Epithelial cell of esophagus (primary cell): ENCODE measurements at regions not wholly inside any gene's neighbourhood (a gene's known extent, or its start where the extent isn't known, plus 50 kb on each side); places are given as distances from the start of the nearest gene placed in this dataset.
"Not testable (repeated sequence)": the region's sequence is repeated elsewhere in the genome, so short reads cannot be mapped to it uniquely, and the experiment has no call there.

Experiments used
- DNase-seq: peaks from one replicate; pipeline ENCODE4 v3.0.0; 2010; ENCODE audit warnings: low read depth
- H3K4me3 ChIP-seq: 2 replicates; pipeline ENCODE4 v1.5.1; 2011; ENCODE audit warnings: mild to moderate bottlenecking, low read length, control low read depth
- TF ChIP-seq, protein P1 (sequence below): IDR thresholded peaks from 2 replicates; pipeline ENCODE4 v1.5.1; 2011; ENCODE audit warnings: low read depth, mild to moderate bottlenecking, low read length, control low read depth, inconsistent platforms; ENCODE audit not compliant: insufficient read depth; ENCODE audit errors: missing control alignments

DNA sequence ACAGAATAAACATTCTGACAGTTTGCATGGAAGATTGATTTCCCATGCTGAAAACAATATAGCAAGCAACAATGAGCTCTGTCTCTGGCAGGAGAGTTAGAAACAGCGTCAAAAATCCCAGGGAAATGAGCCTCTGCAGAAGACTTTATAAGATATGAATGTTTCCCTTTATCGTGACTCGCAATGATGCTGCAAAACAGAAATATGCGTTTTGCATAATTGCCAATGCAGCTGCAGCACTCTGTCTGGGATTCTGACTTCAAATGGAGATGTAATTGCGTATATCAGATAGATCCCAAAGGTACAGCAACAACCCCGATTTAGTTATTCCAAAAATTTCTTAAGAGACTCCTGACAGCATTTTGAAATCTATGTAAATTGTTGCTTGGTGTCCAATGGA lies 702.4 kb upstream of the EPHA5 start:
- DNase-seq = no peak
- TF ChIP-seq, protein P1, sequence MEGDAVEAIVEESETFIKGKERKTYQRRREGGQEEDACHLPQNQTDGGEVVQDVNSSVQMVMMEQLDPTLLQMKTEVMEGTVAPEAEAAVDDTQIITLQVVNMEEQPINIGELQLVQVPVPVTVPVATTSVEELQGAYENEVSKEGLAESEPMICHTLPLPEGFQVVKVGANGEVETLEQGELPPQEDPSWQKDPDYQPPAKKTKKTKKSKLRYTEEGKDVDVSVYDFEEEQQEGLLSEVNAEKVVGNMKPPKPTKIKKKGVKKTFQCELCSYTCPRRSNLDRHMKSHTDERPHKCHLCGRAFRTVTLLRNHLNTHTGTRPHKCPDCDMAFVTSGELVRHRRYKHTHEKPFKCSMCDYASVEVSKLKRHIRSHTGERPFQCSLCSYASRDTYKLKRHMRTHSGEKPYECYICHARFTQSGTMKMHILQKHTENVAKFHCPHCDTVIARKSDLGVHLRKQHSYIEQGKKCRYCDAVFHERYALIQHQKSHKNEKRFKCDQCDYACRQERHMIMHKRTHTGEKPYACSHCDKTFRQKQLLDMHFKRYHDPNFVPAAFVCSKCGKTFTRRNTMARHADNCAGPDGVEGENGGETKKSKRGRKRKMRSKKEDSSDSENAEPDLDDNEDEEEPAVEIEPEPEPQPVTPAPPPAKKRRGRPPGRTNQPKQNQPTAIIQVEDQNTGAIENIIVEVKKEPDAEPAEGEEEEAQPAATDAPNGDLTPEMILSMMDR = no peak
- H3K4me3 ChIP-seq = no peak overlapping the region

DNA sequence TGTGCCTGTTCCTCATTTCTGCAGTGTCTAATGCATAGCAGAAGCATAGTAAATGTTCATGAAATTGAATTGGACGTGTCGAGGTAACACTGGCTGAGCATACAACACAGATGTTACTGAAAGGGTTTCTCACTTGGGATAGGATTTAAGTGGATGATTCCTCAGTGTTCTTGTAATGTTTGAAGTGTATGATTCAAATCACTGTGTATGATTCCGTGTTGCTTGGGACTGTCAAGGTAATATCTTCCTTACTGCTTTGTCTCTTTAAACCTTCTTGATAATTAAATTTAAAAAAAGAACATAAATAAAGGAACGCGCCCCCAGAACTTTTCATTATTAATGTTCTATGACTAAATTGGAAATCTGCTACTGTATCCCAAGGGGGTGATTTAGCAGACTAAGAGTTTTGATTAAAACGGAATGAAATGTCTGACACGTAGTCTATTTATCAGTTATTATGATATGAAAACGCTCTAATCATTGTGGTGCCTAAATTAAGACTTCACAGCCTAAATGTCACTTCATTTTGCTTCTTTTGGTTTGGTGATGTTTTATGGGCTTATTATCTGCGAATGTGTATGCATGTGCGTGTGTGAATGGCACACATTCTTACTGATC lies 696.9 kb upstream of the EPHA5 start:
- TF ChIP-seq, protein P1 = no peak
- no peak overlapping the region for H3K4me3 ChIP-seq
- DNase-seq = no peak

DNA sequence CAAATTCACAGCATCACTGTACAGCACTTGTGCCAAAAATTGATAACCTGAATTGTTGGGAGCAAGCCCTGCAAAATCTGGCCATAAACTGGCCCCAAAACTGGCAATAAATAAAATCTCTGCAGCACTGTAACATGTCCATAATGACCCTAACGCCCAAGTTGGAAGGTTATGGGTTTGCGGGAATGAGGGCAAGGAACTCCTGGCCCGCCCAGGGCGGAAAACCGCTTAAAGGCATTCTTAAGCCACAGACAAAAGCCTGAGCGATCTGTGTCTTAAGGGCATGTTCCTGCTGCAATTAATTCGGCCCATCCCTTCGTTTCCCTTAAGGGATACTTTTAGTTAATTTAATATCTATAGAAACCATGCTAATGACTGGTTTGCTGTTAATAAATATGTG lies 690.1 kb upstream of the EPHA5 start:
- not testable (repeated sequence) for DNase-seq, H3K4me3 ChIP-seq

DNA sequence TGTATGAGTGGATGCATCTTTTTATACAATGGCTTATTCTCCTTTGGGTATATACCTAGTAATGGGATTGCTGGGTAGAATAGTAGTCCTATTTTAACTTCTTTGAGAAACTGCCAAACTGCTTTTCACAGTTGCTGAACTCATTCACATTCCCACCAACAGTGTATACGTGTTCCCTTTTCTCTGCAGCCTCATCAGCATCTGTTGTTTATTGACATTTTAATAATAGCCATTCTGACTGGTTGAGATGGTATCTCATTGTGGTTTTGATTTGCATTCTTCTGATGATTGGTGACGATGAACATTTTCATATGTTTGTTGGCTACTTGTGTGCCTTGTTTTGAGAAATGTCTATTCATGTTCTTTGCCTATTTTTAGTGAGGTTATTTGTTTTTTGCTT lies 687.0 kb upstream of the EPHA5 start:
- no peak for DNase-seq
- TF ChIP-seq, protein P1 = no peak
- H3K4me3 ChIP-seq = no peak overlapping the region

DNA sequence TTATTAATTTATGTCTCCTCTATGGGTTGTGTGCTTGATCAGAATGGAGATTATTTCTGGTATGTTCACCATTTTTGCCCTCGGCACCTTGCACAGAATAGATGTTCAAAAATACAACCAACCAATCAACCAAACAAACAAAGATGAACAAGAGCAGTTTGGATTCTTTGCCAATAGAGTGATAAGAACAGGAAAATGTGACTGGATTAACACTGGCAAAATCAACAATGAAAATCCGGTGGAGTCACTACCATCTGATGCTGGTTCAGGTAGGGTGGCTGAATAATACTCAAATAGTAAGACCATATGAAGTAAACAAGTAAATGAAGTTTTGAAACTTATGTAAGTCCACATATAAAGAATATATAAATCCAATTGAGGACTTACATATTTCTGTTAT lies 685.0 kb upstream of the EPHA5 start:
- no peak overlapping the region for H3K4me3 ChIP-seq
- TF ChIP-seq, protein P1 = no peak
- no peak for DNase-seq

DNA sequence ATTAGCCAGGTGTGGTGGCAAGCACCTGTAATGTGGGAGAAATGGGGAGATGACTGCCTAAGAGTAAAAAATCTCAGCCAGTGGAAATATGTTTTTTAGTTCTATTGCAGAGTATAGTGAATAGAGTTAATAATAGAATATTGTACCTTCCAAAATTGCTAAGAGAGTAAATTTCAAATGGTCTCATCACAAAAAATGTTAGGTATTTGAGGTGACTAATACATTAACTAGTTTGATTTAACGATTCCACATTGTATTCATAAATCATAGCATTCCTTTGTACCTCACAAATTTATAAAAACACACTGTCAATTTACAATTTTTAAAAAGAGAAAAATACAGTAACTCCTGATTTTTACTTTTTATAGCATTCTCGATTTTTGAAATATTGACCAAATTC lies 681.5 kb upstream of the EPHA5 start:
- no peak overlapping the region for H3K4me3 ChIP-seq
- TF ChIP-seq, protein P1 = no peak
- DNase-seq = no peak

DNA sequence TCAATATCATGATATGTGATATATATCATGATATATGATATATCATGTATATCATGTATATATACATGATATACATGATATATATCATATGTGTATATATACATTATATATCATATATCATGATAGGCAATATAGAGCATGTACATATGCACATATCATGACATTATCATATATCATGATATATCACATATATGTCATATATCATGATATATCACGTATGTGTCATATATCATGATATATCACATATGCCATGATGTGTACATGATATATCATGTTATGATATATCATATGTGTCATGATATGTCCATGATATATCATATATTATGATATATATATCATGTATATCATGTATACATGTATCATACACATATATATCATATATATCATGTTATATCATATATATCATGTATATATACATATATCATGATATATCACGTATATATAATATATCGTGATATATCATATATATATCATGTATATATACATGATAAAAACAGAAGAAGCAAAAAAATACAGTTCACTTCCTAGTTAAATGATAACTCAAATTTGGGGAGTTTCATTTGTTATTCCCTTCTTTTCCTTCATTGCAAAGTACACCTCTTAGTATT lies 670.1 kb upstream of the EPHA5 start:
- no peak for DNase-seq
- TF ChIP-seq, protein P1 = no peak
- H3K4me3 ChIP-seq = no peak overlapping the region
